GM23248 (cell line): ENCODE measurements at regions not wholly inside any gene's neighbourhood (a gene's known extent, or its start where the extent isn't known, plus 50 kb on each side); places are given as distances from the start of the nearest gene placed in this dataset.
A peak's percentile ranks its signal among the peaks of the same experiment; 100 is the strongest.

Experiments
- DNase-seq: peaks from one replicate; pipeline ENCODE4 v3.0.0-alpha.2; 2015
- H2AFZ ChIP-seq: fragments of 200-600 bp; sonication (generic); 2 replicates; pipeline ENCODE4 v1.6.1; 2016; ENCODE audit warnings: antibody characterized with exemption
- H3F3A ChIP-seq: fragments of 200-600 bp; sonication (generic); 2 replicates; pipeline ENCODE4 v1.6.1; 2016; ENCODE audit warnings: mild to moderate bottlenecking, antibody characterized with exemption, mixed run types; ENCODE audit not compliant: insufficient read depth
- H3K27ac ChIP-seq: fragments of 200-600 bp; sonication (generic); 2 replicates; pipeline ENCODE4 v1.5.1; 2016; ENCODE audit warnings: mild to moderate bottlenecking
- H3K27me3 ChIP-seq: fragments of 200-600 bp; sonication (generic); replicated peaks from 2 replicates; pipeline ENCODE4 v1.6.1; 2016; ENCODE audit warnings: mild to moderate bottlenecking; ENCODE audit not compliant: insufficient read depth
- H3K36me3 ChIP-seq: fragments of 200-600 bp; sonication (generic); 2 replicates; pipeline ENCODE4 v1.6.1; 2016; ENCODE audit warnings: low read depth, mild to moderate bottlenecking
- H3K4me1 ChIP-seq: fragments of 200-600 bp; sonication (generic); 2 replicates; pipeline ENCODE4 v1.6.1; 2016; ENCODE audit warnings: mild to moderate bottlenecking; ENCODE audit not compliant: insufficient read depth
- H3K4me2 ChIP-seq: fragments of 200-600 bp; sonication (generic); one replicate; pipeline ENCODE4 v1.6.1; 2016; ENCODE audit warnings: mild to moderate bottlenecking; ENCODE audit not compliant: unreplicated experiment
- H3K4me3 ChIP-seq: fragments of 200-600 bp; sonication (generic); 2 replicates; pipeline ENCODE4 v1.5.1; 2016; ENCODE audit warnings: mild to moderate bottlenecking
- H3K79me2 ChIP-seq: fragments of 200-600 bp; sonication (generic); 2 replicates; pipeline ENCODE4 v1.6.1; 2016; ENCODE audit warnings: mild to moderate bottlenecking; ENCODE audit not compliant: insufficient read depth
- H3K9ac ChIP-seq: fragments of 200-600 bp; sonication (generic); 2 replicates; pipeline ENCODE4 v1.6.1; 2016; ENCODE audit warnings: mild to moderate bottlenecking
- H3K9me2 ChIP-seq: fragments of 200-600 bp; sonication (generic); 2 replicates; pipeline ENCODE4 v1.6.1; 2016; ENCODE audit warnings: mixed run types, mild to moderate bottlenecking, moderate library complexity; ENCODE audit not compliant: insufficient read depth
- H3K9me3 ChIP-seq: fragments of 200-600 bp; sonication (generic); one replicate; pipeline ENCODE4 v1.6.1; 2017; ENCODE audit warnings: low read depth
- H4K20me1 ChIP-seq: fragments of 200-600 bp; sonication (generic); 2 replicates; pipeline ENCODE4 v1.6.0; 2016; ENCODE audit not compliant: insufficient read depth
- EZH2 ChIP-seq: fragments of 200-600 bp; sonication (generic); IDR thresholded peaks from 2 replicates; pipeline ENCODE4 v1.6.1; 2018; ENCODE audit warnings: antibody characterized with exemption, mild to moderate bottlenecking; ENCODE audit not compliant: insufficient read depth, poor library complexity, severe bottlenecking
- EZH2phosphoT487 ChIP-seq: fragments of 200-600 bp; sonication (generic); IDR thresholded peaks from 2 replicates; pipeline ENCODE4 v1.6.1; 2018; ENCODE audit warnings: antibody characterized with exemption, moderate library complexity, mild to moderate bottlenecking, low read depth; ENCODE audit not compliant: insufficient read depth
- WGBS, 2 experiments: methylation state at CpG; one replicate each; pipeline ENCODE4 v1.1.6; 2015 to 2017; ENCODE audit warnings: low lambda C conversion rate in 2 of 2, low coverage in 1 of 2; ENCODE audit errors: missing lambda C conversion rate in 2 of 2; 5-methylcytosine and 5-hydroxymethylcytosine counted together
- in situ Hi-C: fragments of 300-500 bp; cut with MboI; formaldehyde crosslinking; loops from 2 replicates; pipeline ENCODE4 v1.15.0; 2020

- Histone ChIP-seq H4K20me1 (no peaks in the 10 kb centered on the region), H3K27me3 (peaks cover 12% of the 10 kb centered on the region; the same call in 1 of the 2 replicates), H2AFZ (no peak overlapping the region), H3K4me3 (no peak overlapping the region), H3K9me3 (no peaks in the 10 kb centered on the region), H3K79me2 (no peaks in the 10 kb centered on the region), H3K9me2 (no peaks in the 10 kb centered on the region), H3K27ac (no peak overlapping the region), H3F3A (no peaks in the 10 kb centered on the region), H3K36me3 (no peaks in the 10 kb centered on the region), H3K4me1 (no peaks in the 10 kb centered on the region), H3K4me2 (no peak overlapping the region), H3K9ac (no peak overlapping the region)
- in situ Hi-C loops = loop anchor here (25.0 kb wide), 1 partner anchor 831 kb away; no protein-coding TSS in a partner anchor
- WGBS, 2 experiments = 45% methylated on average over 8 of the region's 8 CpGs
- TF ChIP-seq EZH2phosphoT487 (no peak), EZH2 (no peak)
- peak; percentile 6 for DNase-seq
Measured at GRCh38 chr3:137106612-137107240, 148.9 kb downstream of the IL20RB start.

DNA sequence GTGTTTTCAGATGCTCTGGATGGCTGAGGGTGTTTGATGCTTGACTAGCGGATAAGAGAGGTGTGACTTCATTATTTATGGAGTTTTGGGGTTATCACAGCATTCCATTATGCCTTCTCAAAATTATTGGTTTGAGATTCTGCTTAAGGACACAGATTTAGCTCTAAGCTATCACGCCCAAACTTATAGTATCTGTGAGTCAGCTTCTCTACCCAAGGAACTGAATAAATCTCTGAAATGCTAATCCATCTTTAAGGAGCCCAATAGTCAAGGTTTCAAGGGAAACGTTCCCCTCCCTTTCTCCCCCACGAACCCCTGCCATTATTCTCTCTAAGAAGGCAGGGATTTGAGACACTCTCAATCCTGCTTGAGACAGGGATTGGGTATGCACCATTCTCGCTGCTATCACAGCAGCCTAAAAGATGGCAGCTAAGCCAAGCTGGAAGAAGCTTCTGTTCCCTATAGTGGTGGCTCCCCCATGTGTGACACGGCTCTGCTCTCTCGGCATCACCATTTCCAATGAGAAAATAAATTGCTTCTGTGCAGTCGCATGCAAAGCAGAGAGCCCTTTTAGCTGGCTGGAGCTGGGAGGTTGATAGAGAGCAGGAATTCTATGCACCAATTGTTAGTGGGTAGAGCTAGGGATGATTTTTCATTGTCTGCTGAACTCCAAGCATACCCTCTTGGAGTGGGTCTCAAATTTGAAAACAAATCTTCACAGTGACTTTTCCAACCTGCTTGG is 151.1 kb downstream of the IL20RB start:
- H3K4me2 ChIP-seq = no peak overlapping the region
- 53 to 55% methylated on average over 8 of the region's 8 CpGs for WGBS, 2 experiments
- DNase-seq = no peak
- no peaks in the 10 kb centered on the region for H3K4me1 ChIP-seq
- H4K20me1 ChIP-seq = no peaks in the 10 kb centered on the region
- no peaks in the 10 kb centered on the region for H3K79me2 ChIP-seq
- H3K27me3 ChIP-seq = peaks cover 12% of the 10 kb centered on the region; the same call in 1 of the 2 replicates
- H3K9me2 ChIP-seq = no peaks in the 10 kb centered on the region
- H3K4me3 ChIP-seq = no peak overlapping the region
- H3F3A ChIP-seq = no peaks in the 10 kb centered on the region
- no peaks in the 10 kb centered on the region for H3K9me3 ChIP-seq
- in situ Hi-C loops = loop anchor here (25.0 kb wide), 1 partner anchor 828 kb away; no protein-coding TSS in a partner anchor
- no peak overlapping the region for H3K9ac ChIP-seq
- TF ChIP-seq EZH2phosphoT487 (no peak), EZH2 (no peak)
- no peak overlapping the region for H3K27ac ChIP-seq
- no peak overlapping the region for H2AFZ ChIP-seq
- no peaks in the 10 kb centered on the region for H3K36me3 ChIP-seq

GRCh38 chr3:137110392-137110996 is 152.7 kb downstream of the IL20RB start:
- H3K4me1 ChIP-seq = no peaks in the 10 kb centered on the region
- H3K9me3 ChIP-seq = no peaks in the 10 kb centered on the region
- TF ChIP-seq EZH2 (no peak), EZH2phosphoT487 (no peak)
- in situ Hi-C loops = loop anchor here (25.0 kb wide), 1 partner anchor 827 kb away; no protein-coding TSS in a partner anchor
- no peaks in the 10 kb centered on the region for H3K79me2 ChIP-seq
- no peak overlapping the region for H2AFZ ChIP-seq
- no peak overlapping the region for H3K27ac ChIP-seq
- H3F3A ChIP-seq = no peaks in the 10 kb centered on the region
- no peak overlapping the region for H3K4me2 ChIP-seq
- no peaks in the 10 kb centered on the region for H3K9me2 ChIP-seq
- WGBS, 2 experiments = 11 to 18% methylated on average over 3 of the region's 3 CpGs
- no peak overlapping the region for H3K9ac ChIP-seq
- peaks cover 12% of the 10 kb centered on the region; the same call in 1 of the 2 replicates for H3K27me3 ChIP-seq
- no peaks in the 10 kb centered on the region for H3K36me3 ChIP-seq
- DNase-seq = peak; percentile 57
- H3K4me3 ChIP-seq = no peak overlapping the region
- no peaks in the 10 kb centered on the region for H4K20me1 ChIP-seq

DNA sequence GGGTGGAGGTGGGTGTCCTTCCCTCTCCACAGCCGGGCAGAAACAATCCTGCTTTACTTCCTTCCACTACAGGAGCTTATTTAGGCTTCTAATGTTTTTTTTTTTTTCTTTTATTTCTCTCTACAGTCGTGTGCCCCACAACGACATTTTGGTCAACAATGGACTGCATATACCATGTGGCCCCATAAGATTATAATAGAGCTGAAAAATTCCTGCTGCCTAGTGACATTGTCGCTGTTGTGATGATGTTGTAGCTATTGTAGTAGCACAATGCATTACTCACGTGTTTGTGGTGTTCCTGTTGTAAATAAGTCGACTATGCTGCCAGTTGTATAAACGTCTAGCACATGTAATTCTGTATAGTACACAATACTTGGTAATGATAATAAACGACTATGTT is 153.7 kb downstream of the IL20RB start:
- Histone ChIP-seq H3K9me3 (no peaks in the 10 kb centered on the region), H2AFZ (no peak overlapping the region), H3K36me3 (no peaks in the 10 kb centered on the region), H3K9me2 (no peaks in the 10 kb centered on the region), H3K4me1 (no peaks in the 10 kb centered on the region), H3K27me3 (peaks cover 12% of the 10 kb centered on the region; the same call in 1 of the 2 replicates), H3K79me2 (no peaks in the 10 kb centered on the region), H3K9ac (no peak overlapping the region), H3F3A (no peaks in the 10 kb centered on the region), H4K20me1 (no peaks in the 10 kb centered on the region), H3K4me2 (no peak overlapping the region), H3K27ac (no peak overlapping the region), H3K4me3 (no peak overlapping the region)
- in situ Hi-C loops = loop anchor here (25.0 kb wide), 1 partner anchor 826 kb away; no protein-coding TSS in a partner anchor
- TF ChIP-seq EZH2 (no peak), EZH2phosphoT487 (no peak)
- WGBS, 2 experiments = 42 to 45% methylated on average over 8 of the region's 8 CpGs
- DNase-seq = no peak
